H1 (cell line): ENCODE measurements at regions not wholly inside any gene's neighbourhood (a gene's known extent, or its start where the extent isn't known, plus 50 kb on each side); places are given as distances from the start of the nearest gene placed in this dataset.

Experiments used
- CTCF ChIA-PET: fragments of 300-600 bp; sonication (Branson Sonifier 250); formaldehyde crosslinking; loops from one replicate; lab custom pipeline; 2021; ENCODE audit not compliant: partially characterized antibody; lab: Charles Lee
- POLR2A ChIA-PET: fragments of 300-600 bp; sonication (Branson Sonifier 250); formaldehyde crosslinking; loops from one replicate; lab custom pipeline; 2021; ENCODE audit warnings: inconsistent platforms; ENCODE audit not compliant: partially characterized antibody; lab: Charles Lee
- DNase-seq, 2 experiments: peaks; one replicate each; pipeline versions ENCODE4 v3.0.0 to v3.0.0-alpha.2; 2010 to 2022; ENCODE audit warnings: low spot score in 2 of 2, low read depth in 1 of 2, mixed read lengths in 1 of 2
- FAIRE-seq: peaks from 2 replicates; lab custom pipeline; 2011; peaks lifted over from hg19 to GRCh38; lab: Jason Lieb, UNC
- H2AFZ ChIP-seq: 2 replicates; pipeline ENCODE4 v1.8.1; 2012; ENCODE audit warnings: low read length, inconsistent platforms
- H2AK5ac ChIP-seq: 2 replicates; pipeline ENCODE4 v1.6.1; 2013; ENCODE audit warnings: low read depth, low read length
- H2BK120ac ChIP-seq: replicated peaks from 2 replicates; pipeline ENCODE3; 2013; ENCODE audit warnings: low read depth, low read length, inconsistent platforms
- H2BK12ac ChIP-seq: 2 replicates; pipeline ENCODE4 v1.6.1; 2013; ENCODE audit warnings: low read depth, low read length
- H2BK15ac ChIP-seq: 2 replicates; pipeline ENCODE4 v1.6.1; 2013; ENCODE audit warnings: low read length
- H2BK20ac ChIP-seq: 2 replicates; pipeline ENCODE4 v1.6.1; 2013; ENCODE audit warnings: low read length
- H2BK5ac ChIP-seq: 2 replicates; pipeline ENCODE4 v1.6.1; 2013; ENCODE audit warnings: low read depth, low read length
- H3K14ac ChIP-seq: 2 replicates; pipeline ENCODE4 v1.6.1; 2013; ENCODE audit warnings: inconsistent platforms; ENCODE audit not compliant: insufficient read length
- H3K18ac ChIP-seq: 2 replicates; pipeline ENCODE4 v1.6.1; 2013; ENCODE audit warnings: low read length; ENCODE audit errors: extremely low read depth
- H3K23ac ChIP-seq: 2 replicates; pipeline ENCODE4 v1.6.1; 2013; ENCODE audit warnings: inconsistent platforms; ENCODE audit not compliant: insufficient read length
- H3K23me2 ChIP-seq: 2 replicates; pipeline ENCODE4 v1.6.1; 2013; ENCODE audit warnings: low read depth, low read length
- H3K27ac ChIP-seq: 2 replicates; pipeline ENCODE4 v1.6.1; 2011; ENCODE audit warnings: low read depth, low read length, inconsistent platforms
- H3K27me3 ChIP-seq, 4 experiments: replicated peaks in 1 of 4; 1 replicate in 1 of 4; 2 replicates in 3 of 4; pipeline versions ENCODE4 v1.6.1 to v1.8.1; 2011 to 2013; ENCODE audit warnings: low read length in 3 of 4, mild to moderate bottlenecking in 3 of 4, inconsistent platforms in 2 of 4, mixed read lengths in 2 of 4, moderate library complexity in 1 of 4; ENCODE audit not compliant: control insufficient read depth in 3 of 4, insufficient read depth in 3 of 4; ENCODE audit errors: extremely low read depth in 1 of 4
- H3K36me3 ChIP-seq, 4 experiments: 2 replicates each; pipeline versions ENCODE4 v1.6.1 to v1.8.1; 2011 to 2013; ENCODE audit warnings: mild to moderate bottlenecking in 4 of 4, low read length in 3 of 4, moderate library complexity in 2 of 4, control low read depth in 1 of 4, inconsistent platforms in 1 of 4; ENCODE audit not compliant: insufficient read depth in 4 of 4, control insufficient read depth in 2 of 4
- H3K4ac ChIP-seq: replicated peaks from 2 replicates; pipeline ENCODE3; 2013; ENCODE audit warnings: low read length, low read depth, mixed read lengths, inconsistent platforms; ENCODE audit not compliant: insufficient read length
- H3K4me1 ChIP-seq, 4 experiments: replicated peaks in 1 of 4; 1 replicate in 1 of 4; 2 replicates in 3 of 4; pipeline versions ENCODE4 v1.6.1 to v1.8.1; 2011 to 2013; ENCODE audit warnings: low read length in 3 of 4, inconsistent platforms in 2 of 4, mixed read lengths in 1 of 4; ENCODE audit not compliant: insufficient read depth in 4 of 4, control insufficient read depth in 3 of 4
- H3K4me2 ChIP-seq, 2 experiments: 2 replicates each; pipeline versions ENCODE4 v1.6.1 to v1.8.1; 2011 to 2013; ENCODE audit warnings: low read depth in 2 of 2, low read length in 2 of 2, control low read depth in 1 of 2, inconsistent platforms in 1 of 2, mild to moderate bottlenecking in 1 of 2; ENCODE audit not compliant: insufficient read depth in 1 of 2
- H3K4me3 ChIP-seq, 4 experiments: fragments of 200-600, 300-600 bp in 1 of 4; sonication (generic), shearing (Covaris generic), sonication (Bioruptor Twin) in 1 of 4; 2 replicates each; pipeline versions ENCODE4 v1.5.1 to v1.8.1; 2011 to 2016; ENCODE audit warnings: low read length in 4 of 4, low read depth in 3 of 4, control low read depth in 2 of 4, inconsistent platforms in 2 of 4, mild to moderate bottlenecking in 2 of 4, mixed read lengths in 1 of 4, moderate library complexity in 1 of 4; ENCODE audit not compliant: insufficient read depth in 2 of 4; ENCODE audit errors: extremely low read depth in 1 of 4
- H3K56ac ChIP-seq: replicated peaks from 2 replicates; pipeline ENCODE3; 2013; ENCODE audit warnings: low read depth, mild to moderate bottlenecking, mixed read lengths, low read length, inconsistent platforms; ENCODE audit not compliant: insufficient read length
- H3K79me1 ChIP-seq: 2 replicates; pipeline ENCODE4 v1.6.1; 2013; ENCODE audit warnings: low read depth, low read length, control low read depth
- H3K79me2 ChIP-seq, 2 experiments: 2 replicates each; pipeline versions ENCODE4 v1.6.1 to v1.8.1; 2012 to 2013; ENCODE audit warnings: low read length in 2 of 2, mild to moderate bottlenecking in 2 of 2, inconsistent platforms in 1 of 2; ENCODE audit not compliant: insufficient read depth in 2 of 2, control insufficient read depth in 1 of 2
- H3K9ac ChIP-seq, 4 experiments: replicated peaks in 1 of 4; 1 replicate in 1 of 4; 2 replicates in 3 of 4; pipeline versions ENCODE4 v1.6.1 to v1.8.1; 2011 to 2013; ENCODE audit warnings: low read depth in 3 of 4, low read length in 3 of 4, control low read depth in 2 of 4, mild to moderate bottlenecking in 2 of 4, moderate library complexity in 2 of 4, inconsistent platforms in 1 of 4; ENCODE audit errors: extremely low read depth in 1 of 4
- H3K9me3 ChIP-seq, 2 experiments: 2 replicates each; pipeline versions ENCODE4 v1.6.1 to v1.8.1; 2012 to 2013; ENCODE audit warnings: mild to moderate bottlenecking in 2 of 2, moderate library complexity in 2 of 2, control low read depth in 1 of 2, inconsistent platforms in 1 of 2, low read depth in 1 of 2, low read length in 1 of 2, mixed read lengths in 1 of 2; ENCODE audit not compliant: insufficient read depth in 2 of 2
- H4K20me1 ChIP-seq, 2 experiments: replicated peaks in 1 of 2; 2 replicates each; pipeline versions ENCODE3 to v1.8.1; 2011 to 2013; ENCODE audit warnings: inconsistent platforms in 2 of 2, low read length in 2 of 2, mild to moderate bottlenecking in 1 of 2; ENCODE audit not compliant: insufficient read depth in 2 of 2, control insufficient read depth in 1 of 2
- H4K5ac ChIP-seq: 2 replicates; pipeline ENCODE4 v1.6.1; 2013; ENCODE audit warnings: low read length, low read depth, mixed read lengths, inconsistent platforms; ENCODE audit not compliant: insufficient read length
- H4K8ac ChIP-seq: 2 replicates; pipeline ENCODE4 v1.8.0; 2013; ENCODE audit warnings: mild to moderate bottlenecking, moderate library complexity, low read length, inconsistent platforms; ENCODE audit not compliant: insufficient read depth; ENCODE audit errors: extremely low read depth
- H4K91ac ChIP-seq: replicated peaks from 2 replicates; pipeline ENCODE3; 2013; ENCODE audit warnings: low read length, mixed read lengths, inconsistent platforms; ENCODE audit not compliant: insufficient read length
- SIRT6 ChIP-seq: IDR thresholded peaks from one replicate; pipeline ENCODE4 v1.7.1; 2012; ENCODE audit warnings: low read length, inconsistent platforms
- TAF1 ChIP-seq: IDR thresholded peaks from 2 replicates; pipeline ENCODE4 v1.6.1; 2011; ENCODE audit warnings: mild to moderate bottlenecking, low read depth, low read length
- WGBS, 2 experiments: shearing (Covaris generic) in 1 of 2; methylation state at CpG; one replicate each; pipeline versions ENCODE4 v1.1.6 to v1.1.7; 2013 to 2015; ENCODE audit warnings: low lambda C conversion rate in 2 of 2, mixed read lengths in 2 of 2, inconsistent platforms in 1 of 2, low coverage in 1 of 2, missing lambda C conversion rate in 1 of 2; ENCODE audit not compliant: insufficient replicate concordance in 2 of 2, insufficient coverage in 1 of 2, insufficient read length in 1 of 2; ENCODE audit errors: extremely low coverage in 1 of 2, missing lambda C conversion rate in 1 of 2; 5-methylcytosine and 5-hydroxymethylcytosine counted together

- Histone ChIP-seq H2BK12ac (no peak overlapping the region), H2BK15ac (no peak overlapping the region), H3K14ac (no peak overlapping the region), H3K4me1 (no peaks in the 10 kb centered on the region), H3K27ac (no peak overlapping the region), H3K79me2 (no peaks in the 10 kb centered on the region), H2BK120ac (no peak overlapping the region), H3K9me3 (no peaks in the 10 kb centered on the region), H2AFZ (no peak overlapping the region), H2AK5ac (no peak overlapping the region), H4K5ac (no peak overlapping the region), H2BK5ac (no peak overlapping the region), H4K8ac (no peak overlapping the region), H3K9ac (no peak overlapping the region), H3K56ac (no peak overlapping the region), H3K79me1 (no peaks in the 10 kb centered on the region), H3K4me3 (no peak overlapping the region), H3K27me3 (no peaks in the 10 kb centered on the region), H4K20me1 (no peaks in the 10 kb centered on the region), H2BK20ac (no peak overlapping the region), H3K4me2 (no peak overlapping the region), H3K23me2 (no peaks in the 10 kb centered on the region), H3K4ac (no peak overlapping the region), H3K36me3 (no peaks in the 10 kb centered on the region), H4K91ac (no peak overlapping the region), H3K18ac (no peak overlapping the region), H3K23ac (no peak overlapping the region)
- FAIRE-seq = no peak
- 92 to 100% methylated on average over 3 to 8 of the region's 8 CpGs for WGBS, 2 experiments
- no peak for DNase-seq
- ChIA-PET CTCF (interaction anchor here (1.3 kb wide), 1 partner anchor 9 kb away, joined by 4 read pairs; no protein-coding TSS in a partner anchor), POLR2A (no interaction called here)
- TF ChIP-seq TAF1 (no peak), SIRT6 (no peak)
Measured at GRCh38 chr14:87754520-87755223, 238.3 kb downstream of the GALC start.
